ENCODE measurements at regions not wholly inside any gene's neighbourhood (a gene's known extent, or its start where the extent isn't known, plus 50 kb on each side); places are given as distances from the start of the nearest gene placed in this dataset.

DNA sequence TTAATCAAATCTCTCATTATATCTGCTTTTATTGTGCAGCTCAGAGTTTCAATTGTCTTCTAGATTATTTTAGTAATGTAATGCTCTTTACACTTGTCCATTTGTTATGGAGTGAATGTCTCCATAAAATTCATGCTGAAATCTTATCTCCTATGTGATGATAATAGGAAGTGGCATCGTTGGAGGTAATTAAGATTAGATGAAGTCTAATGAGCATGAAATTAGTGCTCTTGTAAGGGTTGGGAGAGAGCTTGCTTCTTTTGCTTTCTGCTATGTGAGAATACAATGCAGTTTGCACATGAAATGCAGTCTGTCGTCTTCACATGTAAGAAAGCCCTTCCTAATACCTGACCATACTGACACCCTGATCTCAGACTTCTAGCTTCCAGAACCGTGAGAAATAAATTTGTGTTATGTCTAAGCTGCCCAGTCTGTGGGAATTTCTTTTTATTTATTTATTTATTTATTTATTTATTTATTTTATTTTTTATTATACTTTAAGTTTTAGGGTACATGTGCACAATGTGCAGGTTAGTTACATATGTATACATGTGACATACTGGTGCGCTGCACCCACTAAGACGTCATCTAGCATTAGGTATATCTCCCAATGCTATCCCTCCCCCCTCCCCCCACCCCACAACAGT, 1399.2 kb upstream of the CDH6 start:
- H3K9ac ChIP-seq (ENCODE audit: low read length) = no peak overlapping the region
- H2BK5ac ChIP-seq (ENCODE audit: low read depth, low read length, poor library complexity, severe bottlenecking) = no peak overlapping the region
- H3K14ac ChIP-seq (ENCODE audit: low read length in 2 of 2) = no peak overlapping the region
- H3K36me3 ChIP-seq (ENCODE audit: control insufficient read depth in 1 of 2, insufficient read depth in 2 of 2, low read depth in 1 of 2, low read length in 2 of 2) = no peaks in the 10 kb centered on the region
- H3K27me3 ChIP-seq (ENCODE audit: control insufficient read depth in 1 of 2, insufficient read depth in 1 of 2, low read length in 2 of 2) = no peaks in the 10 kb centered on the region
- no peak overlapping the region for H2AK5ac ChIP-seq (ENCODE audit: low read length, severe bottlenecking)
- no peak overlapping the region for H4K8ac ChIP-seq (ENCODE audit: low read length)
- peaks cover 1% of the 10 kb centered on the region for H3K4me1 ChIP-seq (ENCODE audit: control insufficient read depth, insufficient read depth, low read depth, low read length)
- H3K23ac ChIP-seq (ENCODE audit: low read length in 2 of 2) = no peak overlapping the region
- H2BK120ac ChIP-seq (ENCODE audit: low read depth, low read length) = no peak overlapping the region
- no peaks in the 10 kb centered on the region for H3K79me1 ChIP-seq (replicated peaks; ENCODE audit: low read length, poor library complexity, severe bottlenecking)
- no peak overlapping the region for H3K27ac ChIP-seq (ENCODE audit: low read length, poor library complexity, severe bottlenecking)
- no peak overlapping the region for H2BK12ac ChIP-seq (ENCODE audit: low read length in 2 of 2)
- no peak overlapping the region for H2AFZ ChIP-seq (ENCODE audit: low read depth, low read length)
- DNase-seq = no peak
- no peak overlapping the region for H3K4ac ChIP-seq (ENCODE audit: low read depth in 1 of 2, low read length in 2 of 2)
- H3K4me3 ChIP-seq (ENCODE audit: insufficient read depth in 1 of 2, low read depth in 1 of 2, low read length in 2 of 2) = no peak overlapping the region
- no peak overlapping the region for H3K18ac ChIP-seq (ENCODE audit: low read depth in 1 of 2, low read length in 2 of 2)
- no peak overlapping the region for H3K4me2 ChIP-seq (ENCODE audit: low read length, poor library complexity, severe bottlenecking)
- no peak overlapping the region for H2BK15ac ChIP-seq (ENCODE audit: low read depth, poor library complexity, severe bottlenecking)
- 53% methylated on average over 1 of the region's 5 CpGs for WGBS
- peaks cover 6% of the 10 kb centered on the region for H3K9me3 ChIP-seq (ENCODE audit: control insufficient read depth, low read length)
- H4K91ac ChIP-seq (ENCODE audit: low read length) = no peak overlapping the region

DNA sequence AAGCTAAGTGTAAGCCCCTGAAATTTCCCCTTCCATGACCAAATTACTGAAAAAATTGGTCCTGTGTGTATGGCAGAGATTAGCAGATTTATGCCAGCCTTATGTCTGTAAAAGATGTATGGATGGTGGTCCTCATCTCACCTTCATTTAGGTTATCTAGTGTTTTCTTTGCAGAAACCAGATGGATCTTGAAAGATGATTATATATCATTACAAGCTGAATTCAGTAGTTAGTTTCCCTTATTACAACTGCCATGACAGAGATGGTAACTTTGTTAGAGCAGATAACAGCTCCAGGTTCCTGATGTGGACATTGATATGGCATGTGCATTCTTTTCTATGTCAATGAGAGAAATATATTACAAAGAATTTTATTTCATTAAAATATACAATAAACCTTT, 1403.2 kb upstream of the CDH6 start:
- Histone ChIP-seq H2BK120ac (ENCODE audit: low read depth, low read length) (no peak overlapping the region), H3K4ac (ENCODE audit: low read depth in 1 of 2, low read length in 2 of 2) (no peak overlapping the region), H4K91ac (ENCODE audit: low read length) (no peak overlapping the region), H3K18ac (ENCODE audit: low read depth in 1 of 2, low read length in 2 of 2) (no peak overlapping the region), H3K14ac (ENCODE audit: low read length in 2 of 2) (no peak overlapping the region), H2BK5ac (ENCODE audit: low read depth, low read length, poor library complexity, severe bottlenecking) (no peak overlapping the region), H3K27me3 (ENCODE audit: control insufficient read depth in 1 of 2, insufficient read depth in 1 of 2, low read length in 2 of 2) (no peaks in the 10 kb centered on the region), H3K79me1 (replicated peaks; ENCODE audit: low read length, poor library complexity, severe bottlenecking) (no peaks in the 10 kb centered on the region), H4K8ac (ENCODE audit: low read length) (no peak overlapping the region), H2AFZ (ENCODE audit: low read depth, low read length) (no peak overlapping the region), H3K4me1 (ENCODE audit: control insufficient read depth, insufficient read depth, low read depth, low read length) (no peaks in the 10 kb centered on the region), H3K9me3 (ENCODE audit: control insufficient read depth, low read length) (peaks cover 8% of the 10 kb centered on the region), H3K9ac (ENCODE audit: low read length) (no peak overlapping the region), H3K4me2 (ENCODE audit: low read length, poor library complexity, severe bottlenecking) (no peak overlapping the region), H3K36me3 (ENCODE audit: control insufficient read depth in 1 of 2, insufficient read depth in 2 of 2, low read depth in 1 of 2, low read length in 2 of 2) (no peaks in the 10 kb centered on the region), H2BK15ac (ENCODE audit: low read depth, poor library complexity, severe bottlenecking) (no peak overlapping the region), H3K23ac (ENCODE audit: low read length in 2 of 2) (no peak overlapping the region), H2AK5ac (ENCODE audit: low read length, severe bottlenecking) (no peak overlapping the region), H3K27ac (ENCODE audit: low read length, poor library complexity, severe bottlenecking) (no peak overlapping the region), H3K4me3 (ENCODE audit: insufficient read depth in 1 of 2, low read depth in 1 of 2, low read length in 2 of 2) (no peak overlapping the region), H2BK12ac (ENCODE audit: low read length in 2 of 2) (no peak overlapping the region)
- no peak for DNase-seq

DNA sequence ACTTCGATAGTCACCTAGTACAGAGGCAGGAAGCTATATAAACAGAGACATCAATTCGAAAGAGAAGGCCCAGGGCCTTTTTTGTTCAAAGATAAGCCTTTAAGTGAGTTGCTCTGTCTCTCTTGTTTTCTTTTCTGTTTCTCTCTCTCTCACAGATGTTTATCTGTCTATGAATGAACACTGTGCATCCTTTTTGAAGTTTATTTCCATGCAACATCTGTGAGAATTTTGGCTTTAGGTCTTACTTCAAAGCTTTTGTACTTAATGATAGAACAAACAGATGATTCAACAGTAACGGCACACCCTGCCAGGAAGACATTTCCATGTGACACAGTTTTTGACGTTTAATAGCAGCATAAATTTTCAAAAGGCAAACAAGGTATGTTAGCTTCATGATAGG, 1413.1 kb upstream of the CDH6 start:
- Histone ChIP-seq H3K9me3 (ENCODE audit: control insufficient read depth, low read length) (peaks cover 18% of the 10 kb centered on the region), H2BK15ac (ENCODE audit: low read depth, poor library complexity, severe bottlenecking) (no peak overlapping the region), H2AFZ (ENCODE audit: low read depth, low read length) (no peak overlapping the region), H3K23ac (ENCODE audit: low read length in 2 of 2) (no peak overlapping the region), H2AK5ac (ENCODE audit: low read length, severe bottlenecking) (no peak overlapping the region), H3K79me1 (replicated peaks; ENCODE audit: low read length, poor library complexity, severe bottlenecking) (no peaks in the 10 kb centered on the region), H2BK120ac (ENCODE audit: low read depth, low read length) (no peak overlapping the region), H2BK12ac (ENCODE audit: low read length in 2 of 2) (no peak overlapping the region), H3K9ac (ENCODE audit: low read length) (no peak overlapping the region), H3K36me3 (ENCODE audit: control insufficient read depth in 1 of 2, insufficient read depth in 2 of 2, low read depth in 1 of 2, low read length in 2 of 2) (no peaks in the 10 kb centered on the region), H3K4me1 (ENCODE audit: control insufficient read depth, insufficient read depth, low read depth, low read length) (no peaks in the 10 kb centered on the region), H3K18ac (ENCODE audit: low read depth in 1 of 2, low read length in 2 of 2) (no peak overlapping the region), H3K4me3 (ENCODE audit: insufficient read depth in 1 of 2, low read depth in 1 of 2, low read length in 2 of 2) (no peak overlapping the region), H4K8ac (ENCODE audit: low read length) (no peak overlapping the region), H4K91ac (ENCODE audit: low read length) (no peak overlapping the region), H3K14ac (ENCODE audit: low read length in 2 of 2) (no peak overlapping the region), H3K4ac (ENCODE audit: low read depth in 1 of 2, low read length in 2 of 2) (no peak overlapping the region), H3K4me2 (ENCODE audit: low read length, poor library complexity, severe bottlenecking) (no peak overlapping the region), H3K27me3 (ENCODE audit: control insufficient read depth in 1 of 2, insufficient read depth in 1 of 2, low read length in 2 of 2) (no peaks in the 10 kb centered on the region), H3K27ac (ENCODE audit: low read length, poor library complexity, severe bottlenecking) (no peak overlapping the region), H2BK5ac (ENCODE audit: low read depth, low read length, poor library complexity, severe bottlenecking) (no peak overlapping the region)
- WGBS = 74% methylated on average over 4 of the region's 4 CpGs
- DNase-seq = no peak

DNA sequence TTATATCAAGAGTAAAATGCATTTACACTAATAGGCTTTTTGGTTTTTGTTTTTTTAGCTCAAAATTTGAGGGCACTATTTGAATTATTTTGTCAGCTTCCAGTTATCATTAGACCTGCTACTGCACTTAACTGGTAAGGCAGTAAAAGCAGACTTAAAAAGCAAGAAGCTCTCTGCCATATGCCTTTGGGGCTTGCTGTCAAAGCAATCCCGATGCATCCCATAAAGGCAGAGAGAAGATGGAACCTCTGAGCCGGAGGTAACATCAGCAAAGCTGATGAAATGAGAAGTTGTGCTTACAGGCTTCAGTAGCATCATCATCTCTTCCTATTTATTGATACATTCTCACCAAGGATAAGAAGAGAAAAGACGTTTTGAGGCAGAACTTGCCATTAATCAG, 1414.3 kb upstream of the CDH6 start:
- Histone ChIP-seq H2AFZ (ENCODE audit: low read depth, low read length) (no peak overlapping the region), H3K27me3 (ENCODE audit: control insufficient read depth in 1 of 2, insufficient read depth in 1 of 2, low read length in 2 of 2) (no peaks in the 10 kb centered on the region), H2AK5ac (ENCODE audit: low read length, severe bottlenecking) (no peak overlapping the region), H3K79me1 (replicated peaks; ENCODE audit: low read length, poor library complexity, severe bottlenecking) (no peaks in the 10 kb centered on the region), H3K4me1 (ENCODE audit: control insufficient read depth, insufficient read depth, low read depth, low read length) (no peaks in the 10 kb centered on the region), H3K4me2 (ENCODE audit: low read length, poor library complexity, severe bottlenecking) (no peak overlapping the region), H2BK5ac (ENCODE audit: low read depth, low read length, poor library complexity, severe bottlenecking) (no peak overlapping the region), H3K14ac (ENCODE audit: low read length in 2 of 2) (no peak overlapping the region), H3K36me3 (ENCODE audit: control insufficient read depth in 1 of 2, insufficient read depth in 2 of 2, low read depth in 1 of 2, low read length in 2 of 2) (no peaks in the 10 kb centered on the region), H2BK120ac (ENCODE audit: low read depth, low read length) (no peak overlapping the region), H3K4me3 (ENCODE audit: insufficient read depth in 1 of 2, low read depth in 1 of 2, low read length in 2 of 2) (no peak overlapping the region), H3K9ac (ENCODE audit: low read length) (no peak overlapping the region), H3K9me3 (ENCODE audit: control insufficient read depth, low read length) (peaks cover 18% of the 10 kb centered on the region), H3K23ac (ENCODE audit: low read length in 2 of 2) (no peak overlapping the region), H2BK15ac (ENCODE audit: low read depth, poor library complexity, severe bottlenecking) (no peak overlapping the region), H3K18ac (ENCODE audit: low read depth in 1 of 2, low read length in 2 of 2) (no peak overlapping the region), H4K8ac (ENCODE audit: low read length) (no peak overlapping the region), H3K4ac (ENCODE audit: low read depth in 1 of 2, low read length in 2 of 2) (no peak overlapping the region), H4K91ac (ENCODE audit: low read length) (no peak overlapping the region), H3K27ac (ENCODE audit: low read length, poor library complexity, severe bottlenecking) (no peak overlapping the region), H2BK12ac (ENCODE audit: low read length in 2 of 2) (no peak overlapping the region)
- 52% methylated on average over 2 of the region's 3 CpGs for WGBS
- DNase-seq = no peak
